H1 (cell line): ENCODE measurements at regions not wholly inside any gene's neighbourhood (a gene's known extent, or its start where the extent isn't known, plus 50 kb on each side); places are given as distances from the start of the nearest gene placed in this dataset.

ENCODE experiments used
- CTCF ChIA-PET: fragments of 300-600 bp; sonication (Branson Sonifier 250); formaldehyde crosslinking; loops from one replicate; lab custom pipeline; 2021; ENCODE audit not compliant: partially characterized antibody; lab: Charles Lee
- POLR2A ChIA-PET: fragments of 300-600 bp; sonication (Branson Sonifier 250); formaldehyde crosslinking; loops from one replicate; lab custom pipeline; 2021; ENCODE audit warnings: inconsistent platforms; ENCODE audit not compliant: partially characterized antibody; lab: Charles Lee
- DNase-seq, 2 experiments: peaks; one replicate each; pipeline versions ENCODE4 v3.0.0 to v3.0.0-alpha.2; 2010 to 2022; ENCODE audit warnings: low spot score in 2 of 2, low read depth in 1 of 2, mixed read lengths in 1 of 2
- FAIRE-seq: peaks from 2 replicates; lab custom pipeline; 2011; peaks lifted over from hg19 to GRCh38; lab: Jason Lieb, UNC
- H2AFZ ChIP-seq: 2 replicates; pipeline ENCODE4 v1.8.1; 2012; ENCODE audit warnings: low read length, inconsistent platforms
- H2AK5ac ChIP-seq: 2 replicates; pipeline ENCODE4 v1.6.1; 2013; ENCODE audit warnings: low read depth, low read length
- H2BK120ac ChIP-seq: replicated peaks from 2 replicates; pipeline ENCODE3; 2013; ENCODE audit warnings: low read depth, low read length, inconsistent platforms
- H2BK12ac ChIP-seq: 2 replicates; pipeline ENCODE4 v1.6.1; 2013; ENCODE audit warnings: low read depth, low read length
- H2BK15ac ChIP-seq: 2 replicates; pipeline ENCODE4 v1.6.1; 2013; ENCODE audit warnings: low read length
- H2BK20ac ChIP-seq: 2 replicates; pipeline ENCODE4 v1.6.1; 2013; ENCODE audit warnings: low read length
- H2BK5ac ChIP-seq: 2 replicates; pipeline ENCODE4 v1.6.1; 2013; ENCODE audit warnings: low read depth, low read length
- H3K14ac ChIP-seq: 2 replicates; pipeline ENCODE4 v1.6.1; 2013; ENCODE audit warnings: inconsistent platforms; ENCODE audit not compliant: insufficient read length
- H3K18ac ChIP-seq: 2 replicates; pipeline ENCODE4 v1.6.1; 2013; ENCODE audit warnings: low read length; ENCODE audit errors: extremely low read depth
- H3K23ac ChIP-seq: 2 replicates; pipeline ENCODE4 v1.6.1; 2013; ENCODE audit warnings: inconsistent platforms; ENCODE audit not compliant: insufficient read length
- H3K23me2 ChIP-seq: 2 replicates; pipeline ENCODE4 v1.6.1; 2013; ENCODE audit warnings: low read depth, low read length
- H3K27ac ChIP-seq: 2 replicates; pipeline ENCODE4 v1.6.1; 2011; ENCODE audit warnings: low read depth, low read length, inconsistent platforms
- H3K27me3 ChIP-seq, 4 experiments: replicated peaks in 1 of 4; 1 replicate in 1 of 4; 2 replicates in 3 of 4; pipeline versions ENCODE4 v1.6.1 to v1.8.1; 2011 to 2013; ENCODE audit warnings: low read length in 3 of 4, mild to moderate bottlenecking in 3 of 4, inconsistent platforms in 2 of 4, mixed read lengths in 2 of 4, moderate library complexity in 1 of 4; ENCODE audit not compliant: control insufficient read depth in 3 of 4, insufficient read depth in 3 of 4; ENCODE audit errors: extremely low read depth in 1 of 4
- H3K36me3 ChIP-seq, 4 experiments: 2 replicates each; pipeline versions ENCODE4 v1.6.1 to v1.8.1; 2011 to 2013; ENCODE audit warnings: mild to moderate bottlenecking in 4 of 4, low read length in 3 of 4, moderate library complexity in 2 of 4, control low read depth in 1 of 4, inconsistent platforms in 1 of 4; ENCODE audit not compliant: insufficient read depth in 4 of 4, control insufficient read depth in 2 of 4
- H3K4ac ChIP-seq: replicated peaks from 2 replicates; pipeline ENCODE3; 2013; ENCODE audit warnings: low read length, low read depth, mixed read lengths, inconsistent platforms; ENCODE audit not compliant: insufficient read length
- H3K4me1 ChIP-seq, 4 experiments: replicated peaks in 1 of 4; 1 replicate in 1 of 4; 2 replicates in 3 of 4; pipeline versions ENCODE4 v1.6.1 to v1.8.1; 2011 to 2013; ENCODE audit warnings: low read length in 3 of 4, inconsistent platforms in 2 of 4, mixed read lengths in 1 of 4; ENCODE audit not compliant: insufficient read depth in 4 of 4, control insufficient read depth in 3 of 4
- H3K4me2 ChIP-seq, 2 experiments: 2 replicates each; pipeline versions ENCODE4 v1.6.1 to v1.8.1; 2011 to 2013; ENCODE audit warnings: low read depth in 2 of 2, low read length in 2 of 2, control low read depth in 1 of 2, inconsistent platforms in 1 of 2, mild to moderate bottlenecking in 1 of 2; ENCODE audit not compliant: insufficient read depth in 1 of 2
- H3K4me3 ChIP-seq, 4 experiments: fragments of 200-600, 300-600 bp in 1 of 4; sonication (generic), shearing (Covaris generic), sonication (Bioruptor Twin) in 1 of 4; 2 replicates each; pipeline versions ENCODE4 v1.5.1 to v1.8.1; 2011 to 2016; ENCODE audit warnings: low read length in 4 of 4, low read depth in 3 of 4, control low read depth in 2 of 4, inconsistent platforms in 2 of 4, mild to moderate bottlenecking in 2 of 4, mixed read lengths in 1 of 4, moderate library complexity in 1 of 4; ENCODE audit not compliant: insufficient read depth in 2 of 4; ENCODE audit errors: extremely low read depth in 1 of 4
- H3K56ac ChIP-seq: replicated peaks from 2 replicates; pipeline ENCODE3; 2013; ENCODE audit warnings: low read depth, mild to moderate bottlenecking, mixed read lengths, low read length, inconsistent platforms; ENCODE audit not compliant: insufficient read length
- H3K79me1 ChIP-seq: 2 replicates; pipeline ENCODE4 v1.6.1; 2013; ENCODE audit warnings: low read depth, low read length, control low read depth
- H3K79me2 ChIP-seq, 2 experiments: 2 replicates each; pipeline versions ENCODE4 v1.6.1 to v1.8.1; 2012 to 2013; ENCODE audit warnings: low read length in 2 of 2, mild to moderate bottlenecking in 2 of 2, inconsistent platforms in 1 of 2; ENCODE audit not compliant: insufficient read depth in 2 of 2, control insufficient read depth in 1 of 2
- H3K9ac ChIP-seq, 4 experiments: replicated peaks in 1 of 4; 1 replicate in 1 of 4; 2 replicates in 3 of 4; pipeline versions ENCODE4 v1.6.1 to v1.8.1; 2011 to 2013; ENCODE audit warnings: low read depth in 3 of 4, low read length in 3 of 4, control low read depth in 2 of 4, mild to moderate bottlenecking in 2 of 4, moderate library complexity in 2 of 4, inconsistent platforms in 1 of 4; ENCODE audit errors: extremely low read depth in 1 of 4
- H3K9me3 ChIP-seq, 2 experiments: 2 replicates each; pipeline versions ENCODE4 v1.6.1 to v1.8.1; 2012 to 2013; ENCODE audit warnings: mild to moderate bottlenecking in 2 of 2, moderate library complexity in 2 of 2, control low read depth in 1 of 2, inconsistent platforms in 1 of 2, low read depth in 1 of 2, low read length in 1 of 2, mixed read lengths in 1 of 2; ENCODE audit not compliant: insufficient read depth in 2 of 2
- H4K20me1 ChIP-seq, 2 experiments: replicated peaks in 1 of 2; 2 replicates each; pipeline versions ENCODE3 to v1.8.1; 2011 to 2013; ENCODE audit warnings: inconsistent platforms in 2 of 2, low read length in 2 of 2, mild to moderate bottlenecking in 1 of 2; ENCODE audit not compliant: insufficient read depth in 2 of 2, control insufficient read depth in 1 of 2
- H4K5ac ChIP-seq: 2 replicates; pipeline ENCODE4 v1.6.1; 2013; ENCODE audit warnings: low read length, low read depth, mixed read lengths, inconsistent platforms; ENCODE audit not compliant: insufficient read length
- H4K8ac ChIP-seq: 2 replicates; pipeline ENCODE4 v1.8.0; 2013; ENCODE audit warnings: mild to moderate bottlenecking, moderate library complexity, low read length, inconsistent platforms; ENCODE audit not compliant: insufficient read depth; ENCODE audit errors: extremely low read depth
- H4K91ac ChIP-seq: replicated peaks from 2 replicates; pipeline ENCODE3; 2013; ENCODE audit warnings: low read length, mixed read lengths, inconsistent platforms; ENCODE audit not compliant: insufficient read length
- WGBS, 2 experiments: shearing (Covaris generic) in 1 of 2; methylation state at CpG; one replicate each; pipeline versions ENCODE4 v1.1.6 to v1.1.7; 2013 to 2015; ENCODE audit warnings: low lambda C conversion rate in 2 of 2, mixed read lengths in 2 of 2, inconsistent platforms in 1 of 2, low coverage in 1 of 2, missing lambda C conversion rate in 1 of 2; ENCODE audit not compliant: insufficient replicate concordance in 2 of 2, insufficient coverage in 1 of 2, insufficient read length in 1 of 2; ENCODE audit errors: extremely low coverage in 1 of 2, missing lambda C conversion rate in 1 of 2; 5-methylcytosine and 5-hydroxymethylcytosine counted together

- no peak overlapping the region for H3K4ac ChIP-seq
- CTCF ChIA-PET: interaction anchor here (0.7 to 2.2 kb wide), 5 partner anchors 8 to 28 kb away, joined by 3 to 18 read pairs (median 6); no protein-coding TSS in a partner anchor
- no peak overlapping the region for H2AK5ac ChIP-seq
- no peak overlapping the region for H2BK5ac ChIP-seq
- H2AFZ ChIP-seq: no peak overlapping the region
- FAIRE-seq (no peak), DNase-seq (no peak)
- no peak overlapping the region for H2BK120ac ChIP-seq
- no peak overlapping the region for H4K8ac ChIP-seq
- H4K20me1 ChIP-seq: no peaks in the 10 kb centered on the region
- POLR2A ChIA-PET: interaction anchor here (2.5 kb wide), 1 partner anchor 77 kb away, joined by 5 read pairs; no protein-coding TSS in a partner anchor
- H2BK15ac ChIP-seq: no peak overlapping the region
- no peak overlapping the region for H3K56ac ChIP-seq
- H2BK20ac ChIP-seq: no peak overlapping the region
- H3K27me3 ChIP-seq: no peaks in the 10 kb centered on the region
- no peaks in the 10 kb centered on the region for H3K79me1 ChIP-seq
- no peak overlapping the region for H2BK12ac ChIP-seq
- H3K27ac ChIP-seq: no peak overlapping the region
- no peak overlapping the region for H3K14ac ChIP-seq
- no peak overlapping the region for H4K5ac ChIP-seq
- no peak overlapping the region for H3K23ac ChIP-seq
- no peaks in the 10 kb centered on the region for H3K23me2 ChIP-seq
- WGBS, 2 experiments: 100% methylated on average over 3 of the region's 3 CpGs; no CpG with 5 or more reads in 1 of the 2 experiments
- H4K91ac ChIP-seq: no peak overlapping the region
- H3K18ac ChIP-seq: no peak overlapping the region
- peaks cover 0 to 3% of the 10 kb centered on the region in 2 experiments; a peak in 1 of 4 replicates for H3K9me3 ChIP-seq
- no peaks in the 10 kb centered on the region for H3K79me2 ChIP-seq
- no peaks in the 10 kb centered on the region for H3K36me3 ChIP-seq
- no peak overlapping the region for H3K9ac ChIP-seq
- peaks cover 0 to 3% (median 2%) of the 10 kb centered on the region in 4 experiments; a peak in 3 of 7 replicates for H3K4me1 ChIP-seq
- H3K4me2 ChIP-seq: no peak overlapping the region
- no peak overlapping the region for H3K4me3 ChIP-seq
Measured at GRCh38 chr16:13427943-13428342, 492.0 kb upstream of the ERCC4 start.
